GM21360 (cell line): ENCODE measurements at regions not wholly inside any gene's neighbourhood (a gene's known extent, or its start where the extent isn't known, plus 50 kb on each side); places are given as distances from the start of the nearest gene placed in this dataset.

ENCODE experiments used
- ATAC-seq: cut with Tn5 transposase; IDR thresholded peaks from one replicate; pipeline ENCODE4 v1.9.1; 2021; ENCODE audit warnings: mild to moderate bottlenecking, moderate library complexity; ENCODE audit not compliant: unreplicated experiment

DNA sequence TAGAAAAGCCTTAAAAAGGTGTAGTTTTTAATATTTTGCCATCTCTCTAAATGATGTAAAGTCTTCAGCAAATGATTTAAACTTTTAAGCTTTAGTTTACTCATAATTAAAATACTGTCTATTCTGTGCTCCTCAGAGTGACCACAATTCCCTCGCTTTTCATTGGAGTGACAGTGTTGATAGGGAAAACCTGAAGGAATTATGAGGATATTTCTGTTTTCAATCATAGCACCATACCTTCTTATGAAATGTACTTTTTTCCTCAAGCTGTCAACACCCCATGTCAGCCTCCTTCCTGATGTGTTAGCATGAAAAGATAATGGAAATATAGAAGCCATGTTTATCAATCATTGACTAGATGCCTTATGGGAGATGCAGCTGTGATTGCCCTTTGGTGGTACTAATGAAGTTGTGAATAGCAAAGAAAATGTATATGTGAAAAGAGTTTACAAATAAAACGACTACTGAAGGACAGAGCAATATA is 145.4 kb upstream of the EYS start:
- no peak for ATAC-seq

DNA sequence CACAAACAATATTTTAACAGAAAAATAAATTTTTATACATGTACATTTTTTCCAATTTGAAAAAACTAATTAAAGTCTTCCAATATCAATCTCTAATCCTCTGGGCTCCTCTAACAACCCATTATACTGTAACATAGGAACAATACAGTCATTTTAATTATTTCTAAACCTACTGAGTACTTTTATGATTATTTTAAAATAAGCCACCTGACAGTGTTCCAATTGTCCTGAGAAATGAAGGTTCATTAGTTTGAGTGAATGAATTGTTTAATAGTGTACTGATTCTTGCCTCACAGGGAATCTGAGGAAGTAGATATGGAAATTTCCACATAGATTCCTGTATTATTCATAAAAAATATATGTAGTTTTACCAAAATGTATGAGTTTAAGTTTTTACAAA is 123.1 kb upstream of the EYS start:
- no peak for ATAC-seq

DNA sequence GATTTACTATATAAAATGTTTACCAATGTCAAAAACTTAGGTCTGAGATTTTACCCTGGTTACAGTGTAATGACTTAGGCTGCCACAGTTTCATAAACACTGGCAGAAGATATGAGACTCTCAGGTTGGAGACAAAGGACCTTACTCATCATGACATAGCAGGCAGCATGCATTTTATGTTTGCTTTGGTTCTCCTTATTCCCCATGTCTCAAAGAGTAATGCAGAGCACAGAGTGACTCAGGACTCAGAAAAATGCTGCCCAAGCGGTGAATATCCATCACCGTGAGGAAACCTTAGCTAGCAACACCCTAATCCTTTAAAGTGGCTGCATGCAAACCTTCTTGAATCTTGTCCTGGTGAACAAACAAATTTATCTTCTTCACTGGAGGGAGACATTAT is 112.1 kb upstream of the EYS start:
- no peak for ATAC-seq

DNA sequence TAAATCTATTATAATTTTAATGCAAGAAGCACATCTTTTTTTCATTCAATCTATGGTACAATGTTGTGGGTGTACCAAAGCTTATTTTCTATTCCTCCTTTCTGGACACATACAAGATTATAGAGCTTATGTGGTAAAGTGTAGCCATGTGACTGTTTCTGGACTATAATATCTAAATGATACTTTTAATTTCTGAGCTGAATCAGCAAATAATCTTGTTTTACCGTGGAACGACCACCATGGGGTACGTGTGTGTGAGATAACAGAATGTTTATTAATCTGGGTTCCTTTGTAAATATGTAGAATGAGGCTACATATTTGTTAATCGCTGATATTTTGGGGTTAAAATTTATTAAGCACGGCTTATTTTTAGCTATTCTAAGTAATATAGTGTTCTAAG is 111.5 kb upstream of the EYS start:
- ATAC-seq, result no peak

DNA sequence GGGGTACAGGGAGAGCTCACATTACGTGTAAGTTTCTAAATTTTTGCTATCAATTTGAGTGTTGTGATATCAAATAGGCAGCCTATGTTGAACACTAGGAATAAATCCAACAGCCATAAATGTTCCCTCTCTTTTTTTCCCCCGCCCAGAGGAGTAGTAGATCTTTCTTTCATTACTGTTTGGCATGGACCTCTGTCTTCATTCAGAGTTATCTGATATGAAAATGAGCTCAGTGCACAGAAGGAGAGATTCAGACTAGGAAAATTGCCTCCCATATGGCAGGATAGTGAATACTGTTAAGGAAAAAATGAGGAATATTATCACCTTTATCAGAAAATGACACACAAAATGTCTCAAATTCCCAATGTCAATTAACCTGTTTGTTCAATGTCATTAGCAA is 110.0 kb upstream of the EYS start:
- no peak for ATAC-seq

DNA sequence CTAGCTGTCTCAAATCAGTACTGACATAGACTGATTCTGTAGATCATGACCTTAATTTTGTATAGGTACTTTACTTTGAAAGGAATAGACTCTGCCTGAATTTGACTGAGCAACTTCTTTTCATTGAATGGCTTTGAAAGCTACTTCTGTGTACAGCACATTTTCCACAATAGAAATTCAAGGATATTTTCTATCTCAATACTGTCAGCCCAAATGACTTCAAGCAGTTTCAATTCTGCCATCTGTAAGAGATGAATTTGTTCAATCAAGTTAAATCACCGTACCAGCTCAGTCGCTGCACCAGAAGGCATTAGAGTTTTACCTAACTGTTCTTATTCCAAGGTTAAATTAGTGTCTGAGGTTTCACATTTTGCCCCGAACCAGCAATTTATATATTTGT is 107.0 kb upstream of the EYS start:
- no peak for ATAC-seq

DNA sequence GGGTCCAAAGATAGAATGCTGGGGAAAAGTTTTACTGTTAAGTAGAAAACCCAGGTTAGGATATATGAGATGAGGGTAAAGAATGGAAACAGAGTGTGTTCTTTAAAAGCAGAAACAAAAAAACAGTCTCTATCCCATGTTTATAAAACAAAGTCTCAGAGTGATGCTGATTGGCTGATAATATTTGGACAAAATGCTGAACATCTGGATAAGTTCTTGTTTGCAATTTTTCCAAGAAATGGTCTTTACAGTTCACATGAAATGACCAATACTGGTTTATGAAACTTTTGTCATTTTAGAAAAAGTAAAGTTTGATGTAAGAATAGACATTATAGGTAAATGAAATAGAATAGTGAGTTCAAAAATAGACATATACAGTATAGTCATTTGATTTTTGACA is 96.2 kb upstream of the EYS start:
- no peak for ATAC-seq

DNA sequence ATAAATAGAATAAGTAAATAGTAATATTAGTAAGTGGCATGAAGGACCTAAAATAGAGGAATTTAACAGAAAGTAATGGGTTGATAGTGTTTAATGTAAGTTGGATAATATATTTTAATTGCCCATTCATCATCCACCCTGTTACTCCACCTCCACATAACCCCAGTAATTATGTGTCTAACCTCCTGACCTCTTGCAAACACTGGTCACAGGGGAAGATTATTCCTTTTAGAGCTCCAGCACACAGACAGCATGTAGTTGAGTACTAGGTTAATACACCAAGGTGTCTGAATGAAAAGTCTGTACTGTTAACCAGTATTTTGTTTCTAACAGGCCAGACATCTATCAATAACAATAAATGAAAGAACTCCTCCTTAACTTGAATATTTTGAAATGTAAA is 92.4 kb upstream of the EYS start:
- no peak for ATAC-seq

DNA sequence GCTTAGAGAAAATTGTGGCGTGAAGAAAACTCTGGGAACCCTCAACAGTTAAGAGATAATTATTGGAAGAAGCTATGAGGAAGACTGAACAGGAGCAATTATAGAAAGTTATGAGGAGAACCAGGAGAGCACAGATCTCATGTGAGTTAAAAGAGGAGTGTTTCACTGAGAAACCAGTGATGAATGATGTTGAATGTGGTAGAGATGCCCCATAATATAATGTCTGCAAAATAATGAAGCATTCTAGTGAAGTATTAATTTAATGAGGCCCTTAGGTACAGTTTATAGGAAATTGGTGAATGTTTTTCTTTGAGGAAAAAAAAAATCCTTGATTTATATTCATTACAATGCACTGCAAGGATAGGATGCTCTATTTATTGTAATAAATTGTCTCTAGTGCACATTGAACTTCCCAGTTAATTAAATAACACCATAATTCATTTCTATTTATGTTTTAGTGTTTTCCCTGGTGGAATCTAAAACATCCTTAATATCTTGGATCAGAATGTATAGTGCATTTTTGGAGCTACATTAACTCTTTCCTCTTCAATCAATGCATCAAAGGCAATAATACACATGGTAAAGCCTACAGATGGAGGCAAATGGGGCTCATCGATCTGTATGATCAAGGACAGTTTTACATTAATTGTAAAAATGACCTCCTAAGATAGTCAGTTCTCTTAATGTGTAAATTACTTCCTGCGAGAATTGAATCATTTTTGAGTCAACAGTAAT is 91.4 kb upstream of the EYS start:
- ATAC-seq, result no peak

DNA sequence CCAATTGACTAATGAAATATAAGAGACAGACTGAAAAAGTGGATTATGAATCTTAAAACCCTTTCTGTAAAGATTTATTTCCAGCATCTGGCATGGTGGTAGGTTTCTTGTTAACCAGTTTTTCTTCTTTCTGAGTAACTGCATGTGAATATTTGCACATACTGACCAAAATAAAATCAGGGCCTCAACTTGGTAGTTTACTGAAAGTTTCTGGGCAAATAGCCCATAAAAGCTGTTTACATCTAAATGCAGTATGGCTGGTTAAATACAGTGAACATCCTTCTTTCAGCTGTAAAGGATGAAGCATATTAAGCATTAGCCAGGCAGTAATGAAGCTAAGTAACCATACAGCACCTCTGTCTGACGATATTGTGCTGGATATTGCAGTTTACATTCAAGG is 83.6 kb upstream of the EYS start:
- no peak for ATAC-seq

DNA sequence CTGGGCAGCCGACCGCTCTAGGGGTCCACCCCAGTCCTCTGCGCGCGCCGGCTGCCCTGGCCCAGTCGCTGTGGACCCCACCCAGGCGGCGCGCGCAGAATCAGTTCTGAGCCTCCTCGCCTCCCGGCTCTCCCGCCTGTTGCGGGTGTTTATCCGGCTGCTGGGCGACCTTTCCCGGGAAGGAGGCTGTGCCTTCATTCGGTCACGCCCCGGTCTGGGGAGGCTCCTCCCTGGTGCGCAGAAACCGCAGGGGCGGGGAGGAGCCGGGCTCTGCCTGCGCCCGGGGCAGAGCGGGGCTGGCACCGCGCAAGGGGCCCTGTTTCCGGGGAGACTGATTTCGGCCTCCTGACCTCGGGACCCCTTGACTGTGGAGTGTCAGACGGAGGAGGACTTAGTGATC is 80.8 kb upstream of the EYS start:
- ATAC-seq, result no peak

DNA sequence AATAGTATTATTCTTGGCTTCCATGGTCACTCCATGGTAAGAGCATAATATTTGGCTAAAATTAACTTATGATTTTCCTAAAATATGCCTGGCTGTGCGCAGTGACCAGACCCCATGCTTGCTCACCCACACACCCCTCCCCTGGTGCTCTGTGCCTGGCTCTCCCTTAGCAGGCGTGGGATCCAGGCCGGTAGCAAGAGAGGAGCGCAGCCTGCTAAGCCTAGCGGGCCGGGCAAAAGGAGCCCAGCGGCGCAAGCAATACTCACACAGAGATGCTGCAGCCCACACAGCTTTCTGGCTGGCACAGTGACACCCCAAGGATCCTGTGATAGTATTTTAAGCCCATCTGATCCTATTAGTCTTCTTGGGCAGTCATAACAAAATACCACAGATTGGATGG is 79.8 kb upstream of the EYS start:
- ATAC-seq, result no peak

DNA sequence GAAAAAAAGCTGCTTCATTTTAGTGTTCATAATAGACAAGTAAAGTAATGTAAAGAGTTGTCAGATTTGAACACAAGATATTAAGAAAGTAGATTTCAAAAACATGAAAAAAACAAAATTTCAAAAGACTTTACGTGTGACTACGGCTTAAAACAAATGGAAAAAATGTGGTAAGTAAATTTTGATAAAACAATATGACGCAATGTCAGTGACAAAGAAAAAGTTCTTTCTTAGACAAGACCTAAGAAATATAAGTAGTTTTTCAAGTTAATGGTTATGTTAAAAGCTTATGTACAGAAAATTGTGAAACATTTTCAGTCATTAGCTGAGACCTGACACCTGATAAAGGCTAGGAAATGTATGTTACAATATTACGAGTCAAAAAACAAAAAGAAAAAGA is 73.7 kb upstream of the EYS start:
- no peak for ATAC-seq

DNA sequence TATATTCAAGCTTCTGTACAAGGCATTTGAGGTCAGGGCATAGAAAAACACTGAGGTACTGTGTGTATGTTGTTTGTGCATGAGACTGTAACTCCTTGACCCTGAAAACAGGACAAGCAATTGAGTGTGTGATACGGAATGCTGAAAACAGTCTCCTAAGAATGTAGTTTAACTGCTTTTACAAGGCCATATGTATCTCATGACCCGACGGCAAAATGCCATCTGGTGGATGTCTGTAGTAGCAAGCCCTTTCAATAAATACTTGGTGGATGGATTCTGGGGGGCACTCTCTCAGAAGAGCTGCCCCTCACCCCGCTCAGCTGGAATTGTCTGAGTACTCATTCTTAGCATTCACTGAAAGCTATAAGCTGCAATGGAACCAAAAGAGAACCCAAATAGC is 69.3 kb upstream of the EYS start:
- no peak for ATAC-seq

DNA sequence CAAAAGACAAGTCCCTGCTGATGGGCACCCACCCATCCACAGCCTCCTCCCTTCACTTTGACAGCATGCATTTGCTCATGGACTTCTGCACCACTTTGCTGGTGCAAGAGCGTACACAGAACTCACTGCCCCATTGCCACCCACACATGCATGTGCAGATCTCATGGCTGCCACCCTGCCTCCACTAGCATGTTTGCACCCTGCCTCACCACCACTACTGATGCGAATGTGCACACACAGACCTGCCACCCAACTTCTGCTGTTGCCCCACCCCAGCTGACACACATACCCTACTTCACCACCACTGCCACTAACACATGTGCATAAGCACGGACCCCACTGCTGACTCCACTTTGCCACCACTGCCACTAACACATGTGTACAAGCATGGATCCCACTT is 64.9 kb upstream of the EYS start:
- no peak for ATAC-seq

DNA sequence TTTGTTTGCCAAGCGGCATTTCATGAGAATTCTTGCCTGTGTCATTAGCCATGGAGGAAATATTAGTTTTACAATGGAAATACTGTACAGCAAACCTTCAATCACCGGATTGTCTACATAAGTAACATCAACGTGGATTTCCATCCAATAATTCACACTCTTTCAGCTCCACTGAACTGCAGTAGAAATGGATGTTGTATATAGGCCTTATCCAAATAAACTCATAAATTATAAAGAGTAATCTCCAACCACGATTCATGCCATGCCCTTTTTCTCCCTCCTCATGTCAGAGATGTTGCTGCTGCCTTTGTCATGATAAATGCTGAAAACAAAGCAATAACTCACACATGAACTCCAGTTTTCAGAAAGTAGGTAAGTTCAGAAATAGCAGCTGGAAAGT is 54.9 kb upstream of the EYS start:
- ATAC-seq, result no peak

DNA sequence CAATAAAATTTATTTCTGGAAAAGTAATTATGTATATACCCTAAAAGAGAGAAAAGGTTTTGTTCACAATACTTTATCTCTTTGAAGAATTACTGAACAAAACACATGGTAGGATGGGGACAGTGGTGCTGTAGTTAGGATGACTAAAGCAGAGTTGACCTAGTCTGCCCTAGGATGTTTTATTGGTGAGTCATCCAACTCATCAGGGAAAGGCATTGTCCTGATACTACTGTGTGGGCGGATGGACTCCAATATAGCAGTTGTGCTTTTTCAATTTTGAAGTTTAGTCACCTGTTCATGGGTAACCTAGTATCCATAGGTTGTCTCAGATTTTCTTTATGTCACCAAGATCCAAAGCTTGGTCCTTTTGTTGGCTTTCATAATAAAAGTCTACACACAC is 53.3 kb upstream of the EYS start:
- no peak for ATAC-seq
